ENCODE measurements at regions not wholly inside any gene's neighbourhood (a gene's known extent, or its start where the extent isn't known, plus 50 kb on each side); places are given as distances from the start of the nearest gene placed in this dataset.

DNA sequence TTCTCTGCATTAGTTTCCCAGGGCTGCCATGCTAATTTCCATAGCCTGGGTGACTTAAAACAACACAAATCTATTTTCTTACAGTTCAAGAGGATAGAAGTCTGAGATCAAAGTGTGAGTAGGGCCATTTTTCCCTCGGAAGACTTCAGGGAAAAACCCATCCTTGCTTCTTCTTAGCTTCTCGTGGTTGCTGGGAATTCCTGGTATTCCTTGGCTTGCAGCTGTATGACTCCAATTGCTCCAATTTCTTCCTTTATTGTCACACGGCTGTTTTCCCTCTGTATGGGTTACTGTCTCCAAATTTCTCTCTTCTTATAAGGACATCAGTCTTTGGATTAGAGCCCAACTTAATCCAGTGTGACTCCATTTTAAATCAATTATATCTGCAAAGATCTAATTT, 128.4 kb upstream of the JAG1 start:
- Histone ChIP-seq H3K27ac (ENCODE audit: low read depth, low read length) (no peak overlapping the region), H3K4me1 (ENCODE audit: insufficient read depth, low read length) (no peaks in the 10 kb centered on the region), H3K9me3 (ENCODE audit: insufficient read depth, low read depth, low read length) (no peaks in the 10 kb centered on the region), H3K4me2 (ENCODE audit: low read length) (no peak overlapping the region), H2AFZ (ENCODE audit: low read depth, low read length) (no peak overlapping the region), H3K79me2 (ENCODE audit: insufficient read depth, low read length) (no peaks in the 10 kb centered on the region), H4K20me1 (ENCODE audit: insufficient read depth, low read length) (no peaks in the 10 kb centered on the region), H3K27me3 (ENCODE audit: insufficient read depth, low read length) (no peaks in the 10 kb centered on the region), H3K4me3 (ENCODE audit: insufficient read depth, low read depth, low read length) (no peak overlapping the region), H3K9ac (ENCODE audit: low read length) (no peak overlapping the region), H3K36me3 (ENCODE audit: insufficient read depth, low read length) (no peaks in the 10 kb centered on the region)
- H3K27ac Mint-ChIP-seq (ENCODE audit: unreplicated experiment): peak overlapping the region; percentile 38
- H3K27me3 Mint-ChIP-seq (ENCODE audit: low read depth, unreplicated experiment): no peaks in the 10 kb centered on the region
- TF ChIP-seq, protein P1, sequence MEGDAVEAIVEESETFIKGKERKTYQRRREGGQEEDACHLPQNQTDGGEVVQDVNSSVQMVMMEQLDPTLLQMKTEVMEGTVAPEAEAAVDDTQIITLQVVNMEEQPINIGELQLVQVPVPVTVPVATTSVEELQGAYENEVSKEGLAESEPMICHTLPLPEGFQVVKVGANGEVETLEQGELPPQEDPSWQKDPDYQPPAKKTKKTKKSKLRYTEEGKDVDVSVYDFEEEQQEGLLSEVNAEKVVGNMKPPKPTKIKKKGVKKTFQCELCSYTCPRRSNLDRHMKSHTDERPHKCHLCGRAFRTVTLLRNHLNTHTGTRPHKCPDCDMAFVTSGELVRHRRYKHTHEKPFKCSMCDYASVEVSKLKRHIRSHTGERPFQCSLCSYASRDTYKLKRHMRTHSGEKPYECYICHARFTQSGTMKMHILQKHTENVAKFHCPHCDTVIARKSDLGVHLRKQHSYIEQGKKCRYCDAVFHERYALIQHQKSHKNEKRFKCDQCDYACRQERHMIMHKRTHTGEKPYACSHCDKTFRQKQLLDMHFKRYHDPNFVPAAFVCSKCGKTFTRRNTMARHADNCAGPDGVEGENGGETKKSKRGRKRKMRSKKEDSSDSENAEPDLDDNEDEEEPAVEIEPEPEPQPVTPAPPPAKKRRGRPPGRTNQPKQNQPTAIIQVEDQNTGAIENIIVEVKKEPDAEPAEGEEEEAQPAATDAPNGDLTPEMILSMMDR (IDR thresholded peaks at IDR 0.05; ENCODE audit: insufficient read depth, low read depth, low read length): no peak
- TF ChIP-seq EZH2 (IDR thresholded peaks at IDR 0.05; ENCODE audit: insufficient read depth, low read length): no peak
- peaks cover 29% of the 10 kb centered on the region for H3K4me1 Mint-ChIP-seq (ENCODE audit: low read depth, unreplicated experiment)
- H3K36me3 Mint-ChIP-seq (ENCODE audit: low read depth, unreplicated experiment): no peaks in the 10 kb centered on the region
- FAIRE-seq (no peak), DNase-seq (ENCODE audit: low read depth) (peak; percentile 68)
- H3K9me3 Mint-ChIP-seq (ENCODE audit: unreplicated experiment): no peaks in the 10 kb centered on the region
- H3K4me3 Mint-ChIP-seq (ENCODE audit: unreplicated experiment): no peak overlapping the region

DNA sequence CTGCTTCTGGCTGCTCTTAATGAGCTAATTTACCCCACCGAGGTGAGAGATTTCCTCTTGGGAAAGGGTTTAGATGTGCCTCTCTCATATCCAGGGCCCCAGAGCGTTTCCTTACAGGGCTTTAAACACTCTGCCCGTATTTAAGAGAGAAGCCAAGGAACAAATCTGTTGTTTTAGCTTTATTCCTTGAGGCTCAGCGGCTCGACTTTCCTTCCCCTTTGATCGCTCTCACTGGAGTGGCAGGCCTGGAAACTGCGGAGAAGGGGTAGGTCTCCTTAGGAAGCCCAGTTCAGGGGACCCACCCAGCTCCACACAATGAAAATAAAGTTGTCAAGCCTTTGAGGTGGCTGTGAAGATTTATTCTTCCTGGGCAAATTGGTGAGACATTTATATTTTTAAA, 132.0 kb upstream of the JAG1 start:
- no peak for DNase-seq (ENCODE audit: low read depth)
- H3K27me3 ChIP-seq (ENCODE audit: insufficient read depth, low read length): no peaks in the 10 kb centered on the region
- H3K4me1 ChIP-seq (ENCODE audit: insufficient read depth, low read length): no peaks in the 10 kb centered on the region
- no peaks in the 10 kb centered on the region for H3K79me2 ChIP-seq (ENCODE audit: insufficient read depth, low read length)
- Mint-ChIP-seq H3K27ac (ENCODE audit: unreplicated experiment) (no peak overlapping the region), H3K36me3 (ENCODE audit: low read depth, unreplicated experiment) (no peaks in the 10 kb centered on the region), H3K4me1 (ENCODE audit: low read depth, unreplicated experiment) (peaks cover 15% of the 10 kb centered on the region), H3K27me3 (ENCODE audit: low read depth, unreplicated experiment) (no peaks in the 10 kb centered on the region), H3K4me3 (ENCODE audit: unreplicated experiment) (no peak overlapping the region), H3K9me3 (ENCODE audit: unreplicated experiment) (peaks cover 4% of the 10 kb centered on the region)
- no peak overlapping the region for H3K27ac ChIP-seq (ENCODE audit: low read depth, low read length)
- H3K36me3 ChIP-seq (ENCODE audit: insufficient read depth, low read length): no peaks in the 10 kb centered on the region
- H4K20me1 ChIP-seq (ENCODE audit: insufficient read depth, low read length): no peaks in the 10 kb centered on the region
- TF ChIP-seq, protein P1 (IDR thresholded peaks at IDR 0.05; ENCODE audit: insufficient read depth, low read depth, low read length): no peak
- TF ChIP-seq EZH2 (IDR thresholded peaks at IDR 0.05; ENCODE audit: insufficient read depth, low read length): no peak
- H3K9ac ChIP-seq (ENCODE audit: low read length): no peak overlapping the region
- H2AFZ ChIP-seq (ENCODE audit: low read depth, low read length): no peak overlapping the region
- no peak overlapping the region for H3K4me2 ChIP-seq (ENCODE audit: low read length)
- H3K4me3 ChIP-seq (ENCODE audit: insufficient read depth, low read depth, low read length): no peak overlapping the region
- no peaks in the 10 kb centered on the region for H3K9me3 ChIP-seq (ENCODE audit: insufficient read depth, low read depth, low read length)
- no peak for FAIRE-seq

DNA sequence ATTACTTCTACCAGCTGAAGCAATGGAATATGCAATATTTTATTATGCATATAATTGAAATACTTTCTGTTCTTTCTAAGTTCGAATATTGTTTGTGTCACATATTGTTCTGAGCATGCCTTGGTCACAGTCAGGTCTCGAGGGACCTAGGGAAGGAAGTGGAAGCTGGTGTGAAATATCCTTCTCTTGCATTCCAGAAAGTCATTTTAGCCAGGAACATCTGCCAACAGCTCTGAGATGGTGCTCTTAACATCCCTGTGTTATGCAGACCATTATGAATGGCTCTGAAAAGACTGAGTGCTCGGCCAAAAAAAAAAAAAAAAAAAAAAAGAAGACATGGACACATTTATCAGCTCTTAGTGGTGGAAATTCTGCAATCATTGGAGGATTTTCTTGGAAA, 132.7 kb upstream of the JAG1 start:
- no peak overlapping the region for H3K9ac ChIP-seq (ENCODE audit: low read length)
- Mint-ChIP-seq H3K27me3 (ENCODE audit: low read depth, unreplicated experiment) (no peaks in the 10 kb centered on the region), H3K27ac (ENCODE audit: unreplicated experiment) (no peak overlapping the region), H3K36me3 (ENCODE audit: low read depth, unreplicated experiment) (no peaks in the 10 kb centered on the region), H3K9me3 (ENCODE audit: unreplicated experiment) (peaks cover 4% of the 10 kb centered on the region), H3K4me3 (ENCODE audit: unreplicated experiment) (no peak overlapping the region), H3K4me1 (ENCODE audit: low read depth, unreplicated experiment) (peaks cover 9% of the 10 kb centered on the region)
- H3K9me3 ChIP-seq (ENCODE audit: insufficient read depth, low read depth, low read length): no peaks in the 10 kb centered on the region
- FAIRE-seq (no peak), DNase-seq (ENCODE audit: low read depth) (no peak)
- H2AFZ ChIP-seq (ENCODE audit: low read depth, low read length): no peak overlapping the region
- no peaks in the 10 kb centered on the region for H3K27me3 ChIP-seq (ENCODE audit: insufficient read depth, low read length)
- H3K4me2 ChIP-seq (ENCODE audit: low read length): no peak overlapping the region
- TF ChIP-seq, protein P1 (IDR thresholded peaks at IDR 0.05; ENCODE audit: insufficient read depth, low read depth, low read length): no peak
- no peak for TF ChIP-seq EZH2 (IDR thresholded peaks at IDR 0.05; ENCODE audit: insufficient read depth, low read length)
- H3K79me2 ChIP-seq (ENCODE audit: insufficient read depth, low read length): no peaks in the 10 kb centered on the region
- no peak overlapping the region for H3K27ac ChIP-seq (ENCODE audit: low read depth, low read length)
- no peaks in the 10 kb centered on the region for H3K4me1 ChIP-seq (ENCODE audit: insufficient read depth, low read length)
- H3K36me3 ChIP-seq (ENCODE audit: insufficient read depth, low read length): no peaks in the 10 kb centered on the region
- no peak overlapping the region for H3K4me3 ChIP-seq (ENCODE audit: insufficient read depth, low read depth, low read length)
- H4K20me1 ChIP-seq (ENCODE audit: insufficient read depth, low read length): no peaks in the 10 kb centered on the region
